Breast epithelium (tissue), 4 donors: ENCODE measurements at regions not wholly inside any gene's neighbourhood (a gene's known extent, or its start where the extent isn't known, plus 50 kb on each side); places are given as distances from the start of the nearest gene placed in this dataset.

Experiments
- DNase-seq, 2 donors: peaks; one replicate each; pipeline ENCODE4 v3.0.0-alpha.2; 2019; ENCODE audit warnings: low spot score in 2 of 2
- H3K27ac ChIP-seq, 2 donors: fragments of 200-600 bp; sonication (generic) in 1 of 2; one replicate each; pipeline ENCODE4 v1.5.1; 2016 to 2019; ENCODE audit warnings: mild to moderate bottlenecking in 1 of 2
- H3K27me3 ChIP-seq, 2 donors: fragments of 200-600 bp; sonication (generic) in 1 of 2; one replicate each; pipeline versions ENCODE4 v1.5.1 to v1.6.0; 2017 to 2019; ENCODE audit warnings: control low read depth in 1 of 2, mild to moderate bottlenecking in 1 of 2
- H3K36me3 ChIP-seq: fragments of 200-600 bp; one replicate; pipeline ENCODE4 v1.5.1; 2019
- H3K4me1 ChIP-seq, 2 donors: fragments of 200-600 bp; sonication (generic); one replicate each; pipeline ENCODE4 v1.5.1; 2016 to 2019; ENCODE audit warnings: control low read depth in 1 of 2
- H3K4me3 ChIP-seq, 3 donors: fragments of 200-600 bp; sonication (generic); 1 replicate in 2 of 3; 2 replicates in 1 of 3; pipeline ENCODE4 v1.5.1; 2016 to 2019; ENCODE audit warnings: mild to moderate bottlenecking in 3 of 3, moderate library complexity in 2 of 3
- H3K9me3 ChIP-seq, 2 donors: fragments of 200-600 bp; sonication (generic) in 1 of 2; one replicate each; pipeline ENCODE4 v1.5.1; 2016 to 2019; ENCODE audit warnings: control low read depth in 1 of 2
- CTCF ChIP-seq, 3 donors: fragments of 450-650 bp; IDR thresholded peaks; one replicate each; pipeline ENCODE4 v1.5.1; 2016 to 2017; ENCODE audit warnings: antibody characterized with exemption in 3 of 3, mild to moderate bottlenecking in 3 of 3, moderate library complexity in 3 of 3
- POLR2A ChIP-seq: fragments of 450-650 bp; IDR thresholded peaks from one replicate; pipeline ENCODE4 v1.6.1; 2016; ENCODE audit warnings: antibody characterized with exemption, mild to moderate bottlenecking, moderate library complexity
- POLR2AphosphoS5 ChIP-seq, 3 donors: sonication (generic); formaldehyde crosslinking; IDR thresholded peaks; one replicate each; pipeline ENCODE4 v1.6.1; 2017; ENCODE audit warnings: antibody characterized with exemption in 3 of 3
- intact Hi-C: fragments of 100-400 bp; cut with DNase I; formaldehyde crosslinking; loops from one replicate; pipeline ENCODE4 v1.15.1; 2023; ENCODE audit warnings: low total_unique reads

DNA sequence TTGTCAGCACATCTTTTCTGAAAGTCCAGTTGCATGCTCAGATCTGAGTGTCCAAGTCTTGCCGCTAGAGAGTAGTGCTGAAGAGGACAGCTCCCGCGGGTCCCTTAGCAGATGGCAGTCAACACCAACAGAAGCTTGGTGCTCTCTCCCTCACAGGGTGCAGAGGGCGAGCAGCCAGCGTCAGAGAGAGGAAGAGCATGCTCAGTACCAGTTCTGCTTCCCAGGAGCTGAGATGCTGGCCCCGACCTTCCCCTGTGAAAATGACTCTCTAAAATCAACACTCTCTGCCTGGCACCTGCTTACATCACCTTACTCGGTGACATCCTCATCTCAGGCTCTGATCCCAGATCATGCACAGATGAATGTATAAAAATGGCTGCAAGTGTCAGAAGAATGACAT, 86.0 kb upstream of the TWIST2 start:
- Histone ChIP-seq H3K9me3 (no peaks in the 10 kb centered on the region), H3K36me3 (no peaks in the 10 kb centered on the region), H3K4me1 (no peaks in the 10 kb centered on the region), H3K27ac (no peak overlapping the region), H3K27me3 (peaks cover 0 to 13% of the 10 kb centered on the region in 2 donors), H3K4me3 (no peak overlapping the region)
- DNase-seq, result no peak
- intact Hi-C loops, result no loop called here
- no peak for TF ChIP-seq CTCF (IDR thresholded peaks at IDR 0.05)
- TF ChIP-seq POLR2A, result no peak
- no peak for TF ChIP-seq POLR2AphosphoS5 (IDR thresholded peaks at IDR 0.05)

GRCh38 chr2:238763471-238763995, 84.4 kb upstream of the TWIST2 start:
- Histone ChIP-seq H3K36me3 (no peaks in the 10 kb centered on the region), H3K27me3 (peaks cover 0 to 13% of the 10 kb centered on the region in 2 donors), H3K27ac (no peak overlapping the region), H3K4me3 (no peak overlapping the region), H3K9me3 (no peaks in the 10 kb centered on the region), H3K4me1 (no peaks in the 10 kb centered on the region)
- peak in 1 of 2 donors; percentile 6 for DNase-seq
- TF ChIP-seq CTCF (IDR thresholded peaks at IDR 0.05) (no peak), POLR2AphosphoS5 (IDR thresholded peaks at IDR 0.05) (no peak), POLR2A (no peak)
- intact Hi-C loops, result no loop called here

- no peaks in the 10 kb centered on the region for H3K36me3 ChIP-seq
- no peak for TF ChIP-seq POLR2AphosphoS5 (IDR thresholded peaks at IDR 0.05)
- TF ChIP-seq POLR2A, result no peak
- TF ChIP-seq CTCF (IDR thresholded peaks at IDR 0.05), result no peak
- H3K4me1 ChIP-seq, result no peaks in the 10 kb centered on the region
- no peak overlapping the region for H3K27ac ChIP-seq
- H3K27me3 ChIP-seq, result peaks cover 0 to 21% of the 10 kb centered on the region in 2 donors
- intact Hi-C loops, result no loop called here
- no peaks in the 10 kb centered on the region for H3K9me3 ChIP-seq
- no peak for DNase-seq
- no peak overlapping the region for H3K4me3 ChIP-seq
Measured at GRCh38 chr2:238765590-238765989, 82.3 kb upstream of the TWIST2 start.

- no peak overlapping the region for H3K27ac ChIP-seq
- intact Hi-C loops, result no loop called here
Measured at GRCh38 chr2:238771218-238771617, 76.7 kb upstream of the TWIST2 start.

GRCh38 chr2:238771639-238772038, 76.2 kb upstream of the TWIST2 start:
- no peak for DNase-seq
- H3K27me3 ChIP-seq, result peaks cover 0 to 23% of the 10 kb centered on the region in 2 donors
- no peaks in the 10 kb centered on the region for H3K36me3 ChIP-seq
- no peak overlapping the region for H3K4me3 ChIP-seq
- no peaks in the 10 kb centered on the region for H3K9me3 ChIP-seq
- no peak overlapping the region for H3K27ac ChIP-seq
- no peaks in the 10 kb centered on the region for H3K4me1 ChIP-seq
- intact Hi-C loops, result no loop called here
- TF ChIP-seq CTCF (IDR thresholded peaks at IDR 0.05) (no peak), POLR2A (no peak), POLR2AphosphoS5 (IDR thresholded peaks at IDR 0.05) (no peak)

More at GRCh38 chr2:238771218-238771617, 76.7 kb upstream of the TWIST2 start:
- H3K27me3 ChIP-seq, result peaks cover 0 to 23% of the 10 kb centered on the region in 2 donors
- TF ChIP-seq POLR2A (no peak), CTCF (IDR thresholded peaks at IDR 0.05) (no peak), POLR2AphosphoS5 (IDR thresholded peaks at IDR 0.05) (no peak)
- no peaks in the 10 kb centered on the region for H3K36me3 ChIP-seq
- no peaks in the 10 kb centered on the region for H3K4me1 ChIP-seq
- DNase-seq, result no peak
- no peak overlapping the region for H3K4me3 ChIP-seq
- no peaks in the 10 kb centered on the region for H3K9me3 ChIP-seq
